ENCODE measurements at regions not wholly inside any gene's neighbourhood (a gene's known extent, or its start where the extent isn't known, plus 50 kb on each side); places are given as distances from the start of the nearest gene placed in this dataset.

DNA sequence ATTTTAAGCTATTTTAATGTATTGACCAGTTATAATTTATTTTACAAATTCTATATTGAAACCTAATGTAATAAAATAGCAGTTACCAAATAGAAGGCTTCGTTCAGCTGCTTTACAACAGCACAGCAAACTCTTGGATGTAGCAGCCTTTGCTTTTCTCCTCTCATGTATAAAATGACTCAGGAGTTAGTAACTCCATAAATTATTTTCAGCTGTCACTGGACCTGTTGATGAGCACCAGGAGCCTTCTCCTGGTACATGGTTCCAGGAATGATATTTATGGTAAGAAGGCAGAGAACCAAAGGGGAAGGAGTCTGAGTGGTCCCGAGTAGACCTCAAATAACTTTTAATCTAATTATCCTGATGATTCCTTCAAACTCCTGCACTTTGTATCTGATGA, 256.4 kb upstream of the NETO1 start:
- Histone ChIP-seq H3K4me1 (ENCODE audit: control insufficient read depth in 1 of 2, insufficient read depth in 2 of 2, low read length in 2 of 2) (no peaks in the 10 kb centered on the region), H4K20me1 (ENCODE audit: insufficient read depth, low read length) (no peaks in the 10 kb centered on the region), H3K4me3 (replicated peaks in 1 of 3; ENCODE audit: low read depth in 2 of 3, low read length in 3 of 3) (no peak overlapping the region), H3K27me3 (ENCODE audit: control insufficient read depth in 2 of 2, insufficient read depth in 2 of 2, low read length in 2 of 2) (no peaks in the 10 kb centered on the region), H3K36me3 (replicated peaks in 1 of 2; ENCODE audit: control insufficient read depth in 1 of 2, insufficient read depth in 2 of 2, low read length in 2 of 2) (no peaks in the 10 kb centered on the region), H3K9ac (ENCODE audit: insufficient read depth, low read length, poor library complexity, severe bottlenecking) (no peak overlapping the region), H2AFZ (ENCODE audit: insufficient read depth, low read depth, low read length, poor library complexity, severe bottlenecking) (no peak overlapping the region), H3K27ac (ENCODE audit: low read depth in 1 of 2, low read length in 2 of 2) (no peak overlapping the region), H3K9me3 (replicated peaks in 1 of 2; ENCODE audit: control insufficient read depth in 1 of 2, insufficient read depth in 1 of 2, low read length in 2 of 2) (no peaks in the 10 kb centered on the region), H3K79me2 (ENCODE audit: insufficient read depth, low read length) (no peaks in the 10 kb centered on the region), H3K4me2 (replicated peaks; ENCODE audit: extremely low read depth, low read length, poor library complexity, severe bottlenecking) (no peak overlapping the region)
- intact Hi-C loops (cut with micrococcal nuclease), result no loop called here
- DNase-seq, result no peak
- Mint-ChIP-seq H3K36me3 (no peaks in the 10 kb centered on the region), H3K27ac (no peak overlapping the region), H3K4me3 (no peak overlapping the region), H3K4me1 (no peaks in the 10 kb centered on the region), H3K9me3 (peaks cover 0 to 9% (median 1%) of the 10 kb centered on the region in 7 donors), H3K27me3 (ENCODE audit: low read depth in 3 of 3) (peaks cover 0 to 1% (median 0%) of the 10 kb centered on the region in 3 donors)
- WGBS (ENCODE audit: insufficient coverage), result no CpG with 5 or more reads among the region's 2 CpGs
- TF ChIP-seq, protein P1, sequence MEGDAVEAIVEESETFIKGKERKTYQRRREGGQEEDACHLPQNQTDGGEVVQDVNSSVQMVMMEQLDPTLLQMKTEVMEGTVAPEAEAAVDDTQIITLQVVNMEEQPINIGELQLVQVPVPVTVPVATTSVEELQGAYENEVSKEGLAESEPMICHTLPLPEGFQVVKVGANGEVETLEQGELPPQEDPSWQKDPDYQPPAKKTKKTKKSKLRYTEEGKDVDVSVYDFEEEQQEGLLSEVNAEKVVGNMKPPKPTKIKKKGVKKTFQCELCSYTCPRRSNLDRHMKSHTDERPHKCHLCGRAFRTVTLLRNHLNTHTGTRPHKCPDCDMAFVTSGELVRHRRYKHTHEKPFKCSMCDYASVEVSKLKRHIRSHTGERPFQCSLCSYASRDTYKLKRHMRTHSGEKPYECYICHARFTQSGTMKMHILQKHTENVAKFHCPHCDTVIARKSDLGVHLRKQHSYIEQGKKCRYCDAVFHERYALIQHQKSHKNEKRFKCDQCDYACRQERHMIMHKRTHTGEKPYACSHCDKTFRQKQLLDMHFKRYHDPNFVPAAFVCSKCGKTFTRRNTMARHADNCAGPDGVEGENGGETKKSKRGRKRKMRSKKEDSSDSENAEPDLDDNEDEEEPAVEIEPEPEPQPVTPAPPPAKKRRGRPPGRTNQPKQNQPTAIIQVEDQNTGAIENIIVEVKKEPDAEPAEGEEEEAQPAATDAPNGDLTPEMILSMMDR (IDR thresholded peaks at IDR 0.05), result no peak

DNA sequence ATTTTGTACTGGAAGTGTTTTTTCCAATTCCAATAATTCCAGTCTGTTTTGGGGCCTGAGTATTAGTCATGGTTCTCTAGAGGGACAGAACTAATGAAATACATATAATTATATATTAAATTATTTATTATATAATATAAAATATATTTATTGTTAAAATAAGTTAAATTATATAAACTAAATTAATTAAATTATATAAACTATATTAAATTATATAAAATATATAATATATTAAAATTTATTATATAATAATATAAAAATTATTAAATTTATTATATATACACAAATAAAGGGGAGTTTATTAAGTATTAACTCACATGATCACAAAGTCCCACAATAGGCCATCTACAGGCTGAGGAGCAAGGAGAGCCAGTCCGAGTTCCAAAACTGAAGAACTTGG, 253.4 kb upstream of the NETO1 start:
- no peaks in the 10 kb centered on the region for H3K36me3 ChIP-seq (replicated peaks in 1 of 2; ENCODE audit: control insufficient read depth in 1 of 2, insufficient read depth in 2 of 2, low read length in 2 of 2)
- H2AFZ ChIP-seq (ENCODE audit: insufficient read depth, low read depth, low read length, poor library complexity, severe bottlenecking), result no peak overlapping the region
- peaks cover 0 to 1% (median 0%) of the 10 kb centered on the region in 3 donors for H3K27me3 Mint-ChIP-seq (ENCODE audit: low read depth in 3 of 3)
- TF ChIP-seq, protein P1 (IDR thresholded peaks at IDR 0.05), result no peak
- no peak overlapping the region for H3K4me3 Mint-ChIP-seq
- H3K4me1 Mint-ChIP-seq, result no peaks in the 10 kb centered on the region
- no peak overlapping the region for H3K4me3 ChIP-seq (replicated peaks in 1 of 3; ENCODE audit: low read depth in 2 of 3, low read length in 3 of 3)
- H3K9ac ChIP-seq (ENCODE audit: insufficient read depth, low read length, poor library complexity, severe bottlenecking), result no peak overlapping the region
- no peaks in the 10 kb centered on the region for H3K9me3 ChIP-seq (replicated peaks in 1 of 2; ENCODE audit: control insufficient read depth in 1 of 2, insufficient read depth in 1 of 2, low read length in 2 of 2)
- H3K4me2 ChIP-seq (replicated peaks; ENCODE audit: extremely low read depth, low read length, poor library complexity, severe bottlenecking), result no peak overlapping the region
- H3K79me2 ChIP-seq (ENCODE audit: insufficient read depth, low read length), result no peaks in the 10 kb centered on the region
- intact Hi-C loops (cut with micrococcal nuclease), result no loop called here
- H3K36me3 Mint-ChIP-seq, result no peaks in the 10 kb centered on the region
- H3K27me3 ChIP-seq (ENCODE audit: control insufficient read depth in 2 of 2, insufficient read depth in 2 of 2, low read length in 2 of 2), result no peaks in the 10 kb centered on the region
- no peak for DNase-seq
- no peaks in the 10 kb centered on the region for H4K20me1 ChIP-seq (ENCODE audit: insufficient read depth, low read length)
- 100% methylated on average over 1 of the region's 1 CpG for WGBS (ENCODE audit: insufficient coverage)
- H3K4me1 ChIP-seq (ENCODE audit: control insufficient read depth in 1 of 2, insufficient read depth in 2 of 2, low read length in 2 of 2), result no peaks in the 10 kb centered on the region
- no peak overlapping the region for H3K27ac ChIP-seq (ENCODE audit: low read depth in 1 of 2, low read length in 2 of 2)
- H3K9me3 Mint-ChIP-seq, result peaks cover 0 to 9% (median 3%) of the 10 kb centered on the region in 7 donors
- H3K27ac Mint-ChIP-seq, result no peak overlapping the region

Data from CD14-positive monocyte (primary cell).